Astrocyte (in vitro differentiated cells and primary cell): ENCODE measurements at regions not wholly inside any gene's neighbourhood (a gene's known extent, or its start where the extent isn't known, plus 50 kb on each side); places are given as distances from the start of the nearest gene placed in this dataset.

Experiments used
- DNase-seq: peaks from one replicate; pipeline ENCODE4 v3.0.0-alpha.2; 2010; ENCODE audit warnings: low read depth
- FAIRE-seq: peaks from 2 replicates; lab custom pipeline; 2011; peaks lifted over from hg19 to GRCh38; lab: Jason Lieb, UNC
- H2AFZ ChIP-seq: 2 replicates; pipeline ENCODE4 v1.6.0; 2012; ENCODE audit warnings: low read depth, low read length, inconsistent platforms
- H3K27ac ChIP-seq: 2 replicates; pipeline ENCODE4 v1.5.1; 2011; ENCODE audit warnings: low read depth, low read length, inconsistent platforms
- H3K27me3 ChIP-seq: 2 replicates; pipeline ENCODE4 v1.6.0; 2011; ENCODE audit warnings: low read length, inconsistent platforms; ENCODE audit not compliant: insufficient read depth
- H3K36me3 ChIP-seq: 2 replicates; pipeline ENCODE4 v1.5.1; 2011; ENCODE audit warnings: low read length, inconsistent platforms; ENCODE audit not compliant: insufficient read depth
- H3K4me1 ChIP-seq: 2 replicates; pipeline ENCODE4 v1.5.1; 2011; ENCODE audit warnings: low read length, inconsistent platforms; ENCODE audit not compliant: insufficient read depth
- H3K4me2 ChIP-seq: 2 replicates; pipeline ENCODE4 v1.6.0; 2012; ENCODE audit warnings: low read length, inconsistent platforms
- H3K4me3 ChIP-seq: 2 replicates; pipeline ENCODE4 v1.5.1; 2011; ENCODE audit warnings: low read depth, mild to moderate bottlenecking, low read length, inconsistent platforms; ENCODE audit not compliant: insufficient read depth
- H3K79me2 ChIP-seq: 2 replicates; pipeline ENCODE4 v1.6.0; 2012; ENCODE audit warnings: mild to moderate bottlenecking, low read length, inconsistent platforms; ENCODE audit not compliant: insufficient read depth
- H3K9ac ChIP-seq: 2 replicates; pipeline ENCODE4 v1.6.0; 2012; ENCODE audit warnings: mild to moderate bottlenecking, low read length, inconsistent platforms
- H3K9me3 ChIP-seq: 2 replicates; pipeline ENCODE4 v1.5.1; 2012; ENCODE audit warnings: low read depth, mild to moderate bottlenecking, low read length, inconsistent platforms; ENCODE audit not compliant: insufficient read depth
- H4K20me1 ChIP-seq: 2 replicates; pipeline ENCODE4 v1.6.0; 2012; ENCODE audit warnings: low read length, inconsistent platforms; ENCODE audit not compliant: insufficient read depth
- H3K27ac Mint-ChIP-seq: one replicate; pipeline ENCODE4 v1.8.0; 2021; ENCODE audit warnings: mild to moderate bottlenecking, mixed read lengths; ENCODE audit not compliant: unreplicated experiment
- H3K27me3 Mint-ChIP-seq: one replicate; pipeline ENCODE4 v1.8.0; 2021; ENCODE audit warnings: low read depth, mixed read lengths; ENCODE audit not compliant: unreplicated experiment
- H3K36me3 Mint-ChIP-seq: one replicate; pipeline ENCODE4 v1.8.0; 2021; ENCODE audit warnings: low read depth, mixed read lengths; ENCODE audit not compliant: unreplicated experiment
- H3K4me1 Mint-ChIP-seq: one replicate; pipeline ENCODE4 v1.8.0; 2021; ENCODE audit warnings: low read depth, mixed read lengths; ENCODE audit not compliant: unreplicated experiment
- H3K4me3 Mint-ChIP-seq: one replicate; pipeline ENCODE4 v1.8.0; 2021; ENCODE audit warnings: mild to moderate bottlenecking, moderate library complexity, mixed read lengths; ENCODE audit not compliant: unreplicated experiment
- H3K9me3 Mint-ChIP-seq: one replicate; pipeline ENCODE4 v1.8.0; 2021; ENCODE audit warnings: mild to moderate bottlenecking, mixed read lengths; ENCODE audit not compliant: unreplicated experiment
- EZH2 ChIP-seq: IDR thresholded peaks from 2 replicates; pipeline ENCODE4 v1.6.1; 2012; ENCODE audit warnings: mild to moderate bottlenecking, low read length, inconsistent platforms; ENCODE audit not compliant: insufficient read depth
- TF ChIP-seq, protein P1 (sequence below): IDR thresholded peaks from 2 replicates; pipeline ENCODE4 v1.5.1; 2011; ENCODE audit warnings: low read depth, mild to moderate bottlenecking, inconsistent platforms, low read length, moderate library complexity; ENCODE audit not compliant: insufficient read depth

GRCh38 chr10:57948796-57949195 lies 318.9 kb downstream of the IPMK start:
- H3K27ac Mint-ChIP-seq = no peak overlapping the region
- no peaks in the 10 kb centered on the region for H3K4me1 Mint-ChIP-seq
- Histone ChIP-seq H2AFZ (no peak overlapping the region), H3K36me3 (no peaks in the 10 kb centered on the region), H3K4me2 (no peak overlapping the region), H4K20me1 (no peaks in the 10 kb centered on the region), H3K9ac (no peak overlapping the region), H3K9me3 (no peaks in the 10 kb centered on the region), H3K27ac (no peak overlapping the region), H3K4me1 (no peaks in the 10 kb centered on the region), H3K4me3 (no peak overlapping the region), H3K79me2 (no peaks in the 10 kb centered on the region), H3K27me3 (no peaks in the 10 kb centered on the region)
- H3K27me3 Mint-ChIP-seq = no peaks in the 10 kb centered on the region
- TF ChIP-seq, protein P1, sequence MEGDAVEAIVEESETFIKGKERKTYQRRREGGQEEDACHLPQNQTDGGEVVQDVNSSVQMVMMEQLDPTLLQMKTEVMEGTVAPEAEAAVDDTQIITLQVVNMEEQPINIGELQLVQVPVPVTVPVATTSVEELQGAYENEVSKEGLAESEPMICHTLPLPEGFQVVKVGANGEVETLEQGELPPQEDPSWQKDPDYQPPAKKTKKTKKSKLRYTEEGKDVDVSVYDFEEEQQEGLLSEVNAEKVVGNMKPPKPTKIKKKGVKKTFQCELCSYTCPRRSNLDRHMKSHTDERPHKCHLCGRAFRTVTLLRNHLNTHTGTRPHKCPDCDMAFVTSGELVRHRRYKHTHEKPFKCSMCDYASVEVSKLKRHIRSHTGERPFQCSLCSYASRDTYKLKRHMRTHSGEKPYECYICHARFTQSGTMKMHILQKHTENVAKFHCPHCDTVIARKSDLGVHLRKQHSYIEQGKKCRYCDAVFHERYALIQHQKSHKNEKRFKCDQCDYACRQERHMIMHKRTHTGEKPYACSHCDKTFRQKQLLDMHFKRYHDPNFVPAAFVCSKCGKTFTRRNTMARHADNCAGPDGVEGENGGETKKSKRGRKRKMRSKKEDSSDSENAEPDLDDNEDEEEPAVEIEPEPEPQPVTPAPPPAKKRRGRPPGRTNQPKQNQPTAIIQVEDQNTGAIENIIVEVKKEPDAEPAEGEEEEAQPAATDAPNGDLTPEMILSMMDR = no peak
- TF ChIP-seq EZH2 = no peak
- DNase-seq (no peak), FAIRE-seq (no peak)
- no peaks in the 10 kb centered on the region for H3K9me3 Mint-ChIP-seq
- no peak overlapping the region for H3K4me3 Mint-ChIP-seq
- no peaks in the 10 kb centered on the region for H3K36me3 Mint-ChIP-seq

- H4K20me1 ChIP-seq = no peaks in the 10 kb centered on the region
- H3K9me3 Mint-ChIP-seq = no peaks in the 10 kb centered on the region
- no peak overlapping the region for H3K27ac Mint-ChIP-seq
- H3K27ac ChIP-seq = no peak overlapping the region
- no peak overlapping the region for H3K9ac ChIP-seq
- no peaks in the 10 kb centered on the region for H3K4me1 Mint-ChIP-seq
- no peaks in the 10 kb centered on the region for H3K27me3 Mint-ChIP-seq
- no peaks in the 10 kb centered on the region for H3K9me3 ChIP-seq
- no peak overlapping the region for H3K4me2 ChIP-seq
- H3K4me1 ChIP-seq = no peaks in the 10 kb centered on the region
- no peak for TF ChIP-seq EZH2
- TF ChIP-seq, protein P1 = no peak
- H3K4me3 ChIP-seq = no peak overlapping the region
- H3K27me3 ChIP-seq = no peaks in the 10 kb centered on the region
- no peaks in the 10 kb centered on the region for H3K79me2 ChIP-seq
- no peak overlapping the region for H3K4me3 Mint-ChIP-seq
- DNase-seq (no peak), FAIRE-seq (no peak)
- H3K36me3 Mint-ChIP-seq = no peaks in the 10 kb centered on the region
- H3K36me3 ChIP-seq = no peaks in the 10 kb centered on the region
- H2AFZ ChIP-seq = no peak overlapping the region
Observed at GRCh38 chr10:57946833-57947232, 320.9 kb downstream of the IPMK start.

DNA sequence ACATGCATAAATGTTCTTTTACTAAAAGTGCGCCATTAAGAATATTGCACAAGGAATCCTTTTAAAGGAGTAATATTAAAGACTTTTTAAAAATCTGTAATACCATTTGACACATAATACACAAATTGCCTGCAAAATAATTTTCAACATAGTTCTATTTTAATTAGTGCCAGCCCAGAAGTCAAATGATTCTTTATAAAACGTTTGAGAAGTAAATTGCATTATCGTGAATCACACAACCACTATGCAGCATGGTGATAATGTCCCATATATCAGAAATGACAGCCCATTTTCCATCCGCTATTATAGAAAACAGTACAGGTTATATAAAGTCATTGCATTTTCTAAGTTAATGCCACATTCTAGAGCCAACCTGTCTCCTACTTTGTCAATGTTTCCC lies 324.0 kb downstream of the IPMK start:
- Mint-ChIP-seq H3K27ac (no peak overlapping the region), H3K4me3 (no peak overlapping the region), H3K9me3 (no peaks in the 10 kb centered on the region), H3K27me3 (no peaks in the 10 kb centered on the region), H3K4me1 (no peaks in the 10 kb centered on the region), H3K36me3 (no peaks in the 10 kb centered on the region)
- no peak overlapping the region for H2AFZ ChIP-seq
- no peaks in the 10 kb centered on the region for H3K4me1 ChIP-seq
- H3K27me3 ChIP-seq = no peaks in the 10 kb centered on the region
- no peaks in the 10 kb centered on the region for H3K79me2 ChIP-seq
- no peak overlapping the region for H3K4me3 ChIP-seq
- FAIRE-seq = no peak
- no peak overlapping the region for H3K27ac ChIP-seq
- H3K9me3 ChIP-seq = no peaks in the 10 kb centered on the region
- no peaks in the 10 kb centered on the region for H3K36me3 ChIP-seq
- no peak overlapping the region for H3K4me2 ChIP-seq
- H3K9ac ChIP-seq = no peak overlapping the region
- H4K20me1 ChIP-seq = no peaks in the 10 kb centered on the region
- no peak for DNase-seq
- no peak for TF ChIP-seq EZH2
- TF ChIP-seq, protein P1 = no peak
